SK-N-SH (cell line): ENCODE measurements at regions not wholly inside any gene's neighbourhood (a gene's known extent, or its start where the extent isn't known, plus 50 kb on each side); places are given as distances from the start of the nearest gene placed in this dataset.

ENCODE experiments used
- CTCF ChIA-PET: fragments of 300-600, 350-600 bp; formaldehyde crosslinking; extraction: SDS; loops from one replicate; lab custom pipeline; 2021; lab: Yijun Ruan, JAX
- POLR2A ChIA-PET: fragments of 350-600 bp; sonication (Branson Sonifier 250); formaldehyde crosslinking; extraction: SDS; loops from one replicate; lab custom pipeline; 2020; ENCODE audit warnings: antibody characterized with exemption, inconsistent platforms; lab: Yijun Ruan, JAX
- DNase-seq: peaks from one replicate; pipeline ENCODE4 v3.0.0; 2012
- H2AFZ ChIP-seq: fragments of 200-600 bp; sonication (generic); 2 replicates; pipeline ENCODE4 v1.8.1; 2016; ENCODE audit warnings: antibody characterized with exemption, mild to moderate bottlenecking, low read depth
- H3F3A ChIP-seq: fragments of 200-600 bp; sonication (generic); replicated peaks from 2 replicates; pipeline ENCODE3; 2016; ENCODE audit warnings: antibody characterized with exemption, mild to moderate bottlenecking; ENCODE audit not compliant: insufficient read depth
- H3K27ac ChIP-seq, 2 experiments: fragments of 200-500 bp in 1 of 2; fragments of 200-600 bp in 1 of 2; sonication (Bioruptor generic) in 1 of 2; sonication (generic), shearing (Covaris generic) in 1 of 2; 2 replicates each; pipeline versions ENCODE4 v1.5.1 to v1.6.1; 2014 to 2016; ENCODE audit warnings: low read depth in 2 of 2, inconsistent platforms in 1 of 2, low read length in 1 of 2, mild to moderate bottlenecking in 1 of 2, mixed read lengths in 1 of 2
- H3K27me3 ChIP-seq: fragments of 200-600 bp; sonication (generic), shearing (Covaris generic); 2 replicates; pipeline ENCODE4 v1.6.1; 2016; ENCODE audit warnings: mixed run types; ENCODE audit not compliant: insufficient read depth
- H3K36me3 ChIP-seq, 2 experiments: fragments of 200-500 bp in 1 of 2; fragments of 200-600 bp in 1 of 2; sonication (Bioruptor generic) in 1 of 2; sonication (generic) in 1 of 2; replicated peaks in 1 of 2; 2 replicates each; pipeline versions ENCODE3 to v1.5.1; 2014 to 2016; ENCODE audit warnings: low read length in 1 of 2, mild to moderate bottlenecking in 1 of 2; ENCODE audit not compliant: insufficient read depth in 2 of 2, control insufficient read depth in 1 of 2
- H3K4me1 ChIP-seq, 2 experiments: fragments of 200-500 bp in 1 of 2; fragments of 200-600 bp in 1 of 2; sonication (Bioruptor generic) in 1 of 2; sonication (generic), shearing (Covaris generic) in 1 of 2; 2 replicates each; pipeline versions ENCODE4 v1.5.1 to v1.6.1; 2014 to 2016; ENCODE audit warnings: low read depth in 1 of 2, low read length in 1 of 2, mixed run types in 1 of 2; ENCODE audit not compliant: insufficient read depth in 2 of 2, control insufficient read depth in 1 of 2
- H3K4me2 ChIP-seq: fragments of 200-600 bp; sonication (generic), shearing (Covaris generic); 2 replicates; pipeline ENCODE4 v1.6.1; 2017; ENCODE audit warnings: mixed run types
- H3K4me3 ChIP-seq, 2 experiments: fragments of 200-500 bp in 1 of 2; fragments of 200-600 bp in 1 of 2; sonication (Bioruptor generic) in 1 of 2; sonication (generic), shearing (Covaris generic) in 1 of 2; 2 replicates each; pipeline versions ENCODE4 v1.5.1 to v1.8.1; 2014 to 2016; ENCODE audit warnings: low read depth in 2 of 2, inconsistent platforms in 1 of 2, low read length in 1 of 2, mild to moderate bottlenecking in 1 of 2, mixed read lengths in 1 of 2, moderate library complexity in 1 of 2
- H3K79me2 ChIP-seq: fragments of 200-600 bp; sonication (generic); 2 replicates; pipeline ENCODE4 v1.8.1; 2017; ENCODE audit warnings: mild to moderate bottlenecking; ENCODE audit not compliant: insufficient read depth
- H3K9ac ChIP-seq: fragments of 200-600 bp; sonication (generic); 2 replicates; pipeline ENCODE4 v1.6.1; 2017; ENCODE audit warnings: mixed run types
- H3K9me2 ChIP-seq: fragments of 200-600 bp; sonication (generic); 2 replicates; pipeline ENCODE4 v1.6.1; 2017; ENCODE audit warnings: mixed run types
- H3K9me3 ChIP-seq: fragments of 200-600 bp; sonication (generic); 2 replicates; pipeline ENCODE4 v1.6.1; 2017; ENCODE audit warnings: mixed run types, mild to moderate bottlenecking, moderate library complexity
- H4K20me1 ChIP-seq: fragments of 200-600 bp; sonication (generic); 2 replicates; pipeline ENCODE4 v1.6.1; 2017; ENCODE audit warnings: mild to moderate bottlenecking, mixed run types; ENCODE audit not compliant: insufficient read depth
- CHD2 ChIP-seq: fragments of 150-350 bp; IDR thresholded peaks from 2 replicates; pipeline ENCODE4 v1.6.1; 2018; ENCODE audit warnings: low read length; ENCODE audit not compliant: partially characterized antibody
- ELF1 ChIP-seq: IDR thresholded peaks from 2 replicates; pipeline ENCODE4 v1.4.0; 2012
- EP300 ChIP-seq, 2 experiments: IDR thresholded peaks; 2 replicates each; pipeline versions ENCODE4 v1.4.0 to v1.6.1; 2012; ENCODE audit warnings: borderline replicate concordance in 1 of 2, low read depth in 1 of 2, low read length in 1 of 2
- FOXJ3 ChIP-seq: sonication (generic); formaldehyde crosslinking; IDR thresholded peaks from 2 replicates; pipeline ENCODE4 v1.5.1; 2020; ENCODE audit warnings: mild to moderate bottlenecking, missing genetic modification reagents
- FOXM1 ChIP-seq: IDR thresholded peaks from 2 replicates; pipeline ENCODE4 v1.4.0; 2012; ENCODE audit warnings: low read depth, mild to moderate bottlenecking
- GABPA ChIP-seq: IDR thresholded peaks from 2 replicates; pipeline ENCODE4 v1.4.0; 2012; ENCODE audit warnings: low read depth, mild to moderate bottlenecking
- JUND ChIP-seq: IDR thresholded peaks from 2 replicates; pipeline ENCODE4 v1.4.0; 2012
- MEF2A ChIP-seq: IDR thresholded peaks from 2 replicates; pipeline ENCODE4 v1.4.0; 2012; ENCODE audit warnings: low read depth, borderline replicate concordance
- MXI1 ChIP-seq: IDR thresholded peaks from 2 replicates; pipeline ENCODE4 v1.6.1; 2012; ENCODE audit warnings: mild to moderate bottlenecking, low read depth, low read length, improper control_type of control experiment
- RAD21 ChIP-seq: IDR thresholded peaks from 2 replicates; pipeline ENCODE4 v1.6.1; 2012; ENCODE audit warnings: mild to moderate bottlenecking, low read length
- RCOR1 ChIP-seq: fragments of 150-350 bp; IDR thresholded peaks from 2 replicates; pipeline ENCODE4 v1.6.1; 2017; ENCODE audit warnings: antibody characterized with exemption, low read length
- RFX5 ChIP-seq: IDR thresholded peaks from 2 replicates; pipeline ENCODE4 v1.6.1; 2012; ENCODE audit warnings: mild to moderate bottlenecking, improper control_type of control experiment, low read length
- RXRA ChIP-seq: IDR thresholded peaks from 2 replicates; pipeline ENCODE4 v1.4.0; 2012; ENCODE audit warnings: low read depth, mild to moderate bottlenecking, borderline replicate concordance
- SIN3A ChIP-seq: IDR thresholded peaks from 2 replicates; pipeline ENCODE4 v1.6.1; 2012; ENCODE audit warnings: low read depth, mild to moderate bottlenecking, low read length, moderate library complexity, borderline replicate concordance
- WGBS: methylation state at CpG from one replicate; pipeline ENCODE4 v1.1.6; 2017; ENCODE audit warnings: low lambda C conversion rate; 5-methylcytosine and 5-hydroxymethylcytosine counted together
- TF ChIP-seq, protein P1 (sequence below): IDR thresholded peaks from 2 replicates; pipeline ENCODE4; 2012
- TF ChIP-seq, protein P2 (sequence below): fragments of 200-600 bp; sonication (generic); IDR thresholded peaks from 2 replicates; pipeline ENCODE4 v1.6.1; 2017; ENCODE audit warnings: antibody characterized with exemption, mild to moderate bottlenecking, moderate library complexity
- TF ChIP-seq, protein P3 (sequence below): IDR thresholded peaks from 2 replicates; pipeline ENCODE4 v1.4.0; 2012; ENCODE audit warnings: low read depth, borderline replicate concordance
- TF ChIP-seq, protein P4 (sequence below): fragments of 150-350 bp; IDR thresholded peaks from 2 replicates; pipeline ENCODE4 v1.6.1; 2016; ENCODE audit warnings: mild to moderate bottlenecking, low read depth, low read length

DNA sequence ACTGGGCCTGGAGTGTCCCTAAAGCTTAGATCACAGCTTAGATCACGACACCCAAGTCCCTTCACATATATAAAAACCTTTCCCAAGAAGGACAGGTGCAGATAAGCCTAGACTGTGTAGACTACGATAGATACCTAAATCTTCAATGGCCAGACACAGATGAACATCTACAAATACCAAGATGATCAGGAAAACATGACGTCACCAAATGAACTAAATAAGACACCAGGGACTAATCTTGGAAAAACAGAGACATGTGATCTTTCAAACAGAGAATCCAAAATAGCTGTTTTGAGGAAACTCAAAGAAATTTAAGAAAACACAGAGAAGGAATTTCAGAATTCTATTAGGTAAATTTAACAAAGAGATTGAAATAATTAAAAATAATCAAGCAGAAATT lies 1082.6 kb upstream of the PHF14 start:
- H3K79me2 ChIP-seq, result no peaks in the 10 kb centered on the region
- H3K4me3 ChIP-seq, result no peak overlapping the region
- H3K4me1 ChIP-seq, result no peaks in the 10 kb centered on the region; a peak in 1 of 4 replicates
- no peak overlapping the region for H3K27ac ChIP-seq
- H3K27me3 ChIP-seq, result no peaks in the 10 kb centered on the region
- H3K9me2 ChIP-seq, result no peaks in the 10 kb centered on the region
- H3K9ac ChIP-seq, result no peak overlapping the region
- no peaks in the 10 kb centered on the region for H3F3A ChIP-seq
- DNase-seq, result no peak
- ChIA-PET CTCF (no interaction called here), POLR2A (no interaction called here)
- H2AFZ ChIP-seq, result no peak overlapping the region
- WGBS, result 22% methylated on average over 3 of the region's 3 CpGs
- no peaks in the 10 kb centered on the region for H4K20me1 ChIP-seq
- H3K36me3 ChIP-seq, result no peaks in the 10 kb centered on the region
- H3K9me3 ChIP-seq, result peaks cover 16% of the 10 kb centered on the region
- no peak overlapping the region for H3K4me2 ChIP-seq
- TF ChIP-seq RAD21, result no peak
- TF ChIP-seq, protein P1, sequence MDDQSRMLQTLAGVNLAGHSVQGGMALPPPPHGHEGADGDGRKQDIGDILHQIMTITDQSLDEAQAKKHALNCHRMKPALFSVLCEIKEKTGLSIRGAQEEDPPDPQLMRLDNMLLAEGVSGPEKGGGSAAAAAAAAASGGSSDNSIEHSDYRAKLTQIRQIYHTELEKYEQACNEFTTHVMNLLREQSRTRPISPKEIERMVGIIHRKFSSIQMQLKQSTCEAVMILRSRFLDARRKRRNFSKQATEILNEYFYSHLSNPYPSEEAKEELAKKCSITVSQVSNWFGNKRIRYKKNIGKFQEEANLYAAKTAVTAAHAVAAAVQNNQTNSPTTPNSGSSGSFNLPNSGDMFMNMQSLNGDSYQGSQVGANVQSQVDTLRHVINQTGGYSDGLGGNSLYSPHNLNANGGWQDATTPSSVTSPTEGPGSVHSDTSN, result no peak
- TF ChIP-seq RXRA, result no peak
- no peak for TF ChIP-seq EP300 (IDR thresholded peaks at IDR 0.05; ENCODE audit: borderline replicate concordance in 1 of 2, low read depth in 1 of 2, low read length in 1 of 2)
- TF ChIP-seq, protein P2, sequence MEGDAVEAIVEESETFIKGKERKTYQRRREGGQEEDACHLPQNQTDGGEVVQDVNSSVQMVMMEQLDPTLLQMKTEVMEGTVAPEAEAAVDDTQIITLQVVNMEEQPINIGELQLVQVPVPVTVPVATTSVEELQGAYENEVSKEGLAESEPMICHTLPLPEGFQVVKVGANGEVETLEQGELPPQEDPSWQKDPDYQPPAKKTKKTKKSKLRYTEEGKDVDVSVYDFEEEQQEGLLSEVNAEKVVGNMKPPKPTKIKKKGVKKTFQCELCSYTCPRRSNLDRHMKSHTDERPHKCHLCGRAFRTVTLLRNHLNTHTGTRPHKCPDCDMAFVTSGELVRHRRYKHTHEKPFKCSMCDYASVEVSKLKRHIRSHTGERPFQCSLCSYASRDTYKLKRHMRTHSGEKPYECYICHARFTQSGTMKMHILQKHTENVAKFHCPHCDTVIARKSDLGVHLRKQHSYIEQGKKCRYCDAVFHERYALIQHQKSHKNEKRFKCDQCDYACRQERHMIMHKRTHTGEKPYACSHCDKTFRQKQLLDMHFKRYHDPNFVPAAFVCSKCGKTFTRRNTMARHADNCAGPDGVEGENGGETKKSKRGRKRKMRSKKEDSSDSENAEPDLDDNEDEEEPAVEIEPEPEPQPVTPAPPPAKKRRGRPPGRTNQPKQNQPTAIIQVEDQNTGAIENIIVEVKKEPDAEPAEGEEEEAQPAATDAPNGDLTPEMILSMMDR, result no peak
- no peak for TF ChIP-seq GABPA
- no peak for TF ChIP-seq FOXM1
- TF ChIP-seq, protein P3, sequence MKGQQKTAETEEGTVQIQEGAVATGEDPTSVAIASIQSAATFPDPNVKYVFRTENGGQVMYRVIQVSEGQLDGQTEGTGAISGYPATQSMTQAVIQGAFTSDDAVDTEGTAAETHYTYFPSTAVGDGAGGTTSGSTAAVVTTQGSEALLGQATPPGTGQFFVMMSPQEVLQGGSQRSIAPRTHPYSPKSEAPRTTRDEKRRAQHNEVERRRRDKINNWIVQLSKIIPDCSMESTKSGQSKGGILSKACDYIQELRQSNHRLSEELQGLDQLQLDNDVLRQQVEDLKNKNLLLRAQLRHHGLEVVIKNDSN, result no peak
- TF ChIP-seq, protein P4, sequence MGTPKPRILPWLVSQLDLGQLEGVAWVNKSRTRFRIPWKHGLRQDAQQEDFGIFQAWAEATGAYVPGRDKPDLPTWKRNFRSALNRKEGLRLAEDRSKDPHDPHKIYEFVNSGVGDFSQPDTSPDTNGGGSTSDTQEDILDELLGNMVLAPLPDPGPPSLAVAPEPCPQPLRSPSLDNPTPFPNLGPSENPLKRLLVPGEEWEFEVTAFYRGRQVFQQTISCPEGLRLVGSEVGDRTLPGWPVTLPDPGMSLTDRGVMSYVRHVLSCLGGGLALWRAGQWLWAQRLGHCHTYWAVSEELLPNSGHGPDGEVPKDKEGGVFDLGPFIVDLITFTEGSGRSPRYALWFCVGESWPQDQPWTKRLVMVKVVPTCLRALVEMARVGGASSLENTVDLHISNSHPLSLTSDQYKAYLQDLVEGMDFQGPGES, result no peak
- no peak for TF ChIP-seq RCOR1
- no peak for TF ChIP-seq RFX5
- TF ChIP-seq JUND, result no peak
- TF ChIP-seq MXI1, result no peak
- TF ChIP-seq SIN3A, result no peak
- TF ChIP-seq FOXJ3, result no peak
- no peak for TF ChIP-seq MEF2A
- TF ChIP-seq CHD2, result no peak
- TF ChIP-seq ELF1, result no peak
